NCI-H146 (cell line): ENCODE measurements at regions not wholly inside any gene's neighbourhood (a gene's known extent, or its start where the extent isn't known, plus 50 kb on each side); places are given as distances from the start of the nearest gene placed in this dataset.
"Not testable (repeated sequence)": the region's sequence is repeated elsewhere in the genome, so short reads cannot be mapped to it uniquely, and the experiment has no call there.

Source experiments
- DNase-seq: peaks from one replicate; lab custom pipeline; 2025; lab: John Stamatoyannopoulos, UW

DNA sequence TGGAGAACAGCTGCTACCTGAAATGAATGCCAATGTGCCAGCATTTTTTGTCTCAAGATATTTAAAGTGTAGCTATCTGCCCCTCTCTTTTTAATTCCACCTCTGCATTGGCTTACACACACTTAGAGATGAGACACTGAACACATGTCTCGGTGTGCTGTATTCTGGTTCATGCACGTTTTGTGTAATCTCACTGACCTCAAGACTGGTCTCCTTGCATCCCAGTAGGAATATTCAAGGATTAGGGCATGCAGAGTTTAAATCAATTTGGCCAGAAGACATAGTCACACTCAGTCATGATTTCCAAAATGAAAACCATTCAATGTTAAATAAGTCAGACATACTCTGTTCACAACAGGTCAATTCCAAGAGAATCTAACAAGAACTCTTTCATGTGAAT, 561.8 kb upstream of the TUSC1 start:
- DNase-seq, result no peak

DNA sequence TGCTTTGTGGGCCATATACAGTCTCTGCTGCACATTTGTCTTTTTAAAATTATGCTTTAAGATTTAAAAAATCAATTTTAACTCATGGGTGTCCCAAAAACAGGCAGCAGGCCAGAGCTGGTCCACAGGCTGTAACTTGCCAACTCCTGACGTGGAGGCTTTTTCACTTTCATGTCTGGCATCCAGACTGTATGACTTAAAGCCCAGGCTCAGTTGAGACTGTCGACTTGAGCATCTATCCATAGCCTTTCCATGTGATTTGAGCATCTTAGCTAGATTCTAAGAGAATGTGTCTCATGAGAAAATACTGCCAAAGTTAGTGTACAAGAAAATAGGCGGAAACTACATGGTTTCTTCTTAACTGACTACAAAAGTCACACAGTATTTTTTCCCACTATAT, 559.0 kb upstream of the TUSC1 start:
- no peak for DNase-seq

DNA sequence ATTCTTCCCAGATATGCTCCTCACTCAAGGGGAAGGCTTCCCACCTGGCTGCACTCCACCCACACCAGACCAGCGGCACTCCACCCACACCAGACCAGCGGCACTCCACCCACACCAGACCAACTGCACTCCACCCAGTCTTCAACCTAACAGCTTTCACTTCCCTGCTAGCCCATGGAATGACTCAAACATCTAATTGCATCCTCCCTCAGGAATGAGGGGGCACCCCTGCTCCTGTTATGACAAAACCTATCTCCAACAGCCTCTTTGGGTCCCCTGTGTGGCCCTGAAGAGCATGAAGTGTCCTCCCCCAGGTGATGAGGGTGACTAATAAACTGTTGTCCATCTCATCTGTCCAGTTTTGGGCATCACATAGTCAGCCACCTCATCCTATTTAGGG, 556.6 kb upstream of the TUSC1 start:
- DNase-seq, result no peak

DNA sequence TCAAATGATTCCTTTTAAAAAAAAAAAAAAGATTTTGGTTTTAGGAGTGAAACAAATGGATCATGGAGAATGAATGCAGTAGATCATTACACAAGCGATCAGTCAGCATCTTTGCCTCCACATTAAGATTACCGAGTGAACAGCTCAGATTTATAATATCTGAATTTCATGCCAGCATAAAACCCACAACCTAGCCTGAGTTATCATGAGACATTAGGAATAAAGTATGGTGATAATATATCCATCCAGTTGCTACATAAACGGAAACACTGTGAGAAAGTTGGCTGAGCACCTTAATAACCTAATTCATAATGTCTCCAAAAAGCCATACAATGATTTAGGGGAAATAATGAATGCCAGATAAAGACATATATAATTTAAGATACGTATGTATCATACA, 553.1 kb upstream of the TUSC1 start:
- DNase-seq, result no peak

DNA sequence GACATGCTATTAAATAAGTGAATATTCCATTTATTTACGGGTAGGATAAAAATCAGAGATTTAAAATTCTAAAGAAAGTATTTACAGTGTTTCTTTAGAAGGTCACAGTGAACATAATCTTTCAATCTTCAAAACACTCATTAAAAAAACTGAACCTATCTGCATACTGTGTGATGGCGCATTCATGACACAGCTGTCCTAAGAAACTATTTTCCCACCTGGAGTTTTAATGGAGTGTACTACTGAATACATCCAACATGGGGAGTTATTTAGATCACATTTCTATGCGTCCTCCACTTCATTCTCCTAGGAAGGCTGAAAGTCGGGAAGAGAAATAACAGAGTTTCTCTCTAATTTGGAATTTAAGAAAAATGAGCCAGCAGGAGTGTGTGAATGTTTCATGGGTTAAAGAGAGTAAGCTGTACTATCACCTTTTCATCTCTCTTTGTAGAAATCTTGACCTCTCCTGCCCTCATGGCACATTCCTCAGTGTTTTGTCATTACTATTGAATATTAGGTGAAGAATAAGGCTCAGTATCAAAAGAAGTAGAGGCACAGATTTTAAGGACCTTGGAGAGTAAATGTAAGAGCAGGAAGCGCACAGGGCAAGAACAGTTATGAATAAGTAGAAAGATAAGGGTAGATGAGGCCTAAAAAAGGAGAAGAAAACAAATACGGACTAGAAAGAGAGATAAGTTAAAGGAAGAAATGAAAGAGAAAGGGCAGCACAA, 551.2 kb upstream of the TUSC1 start:
- DNase-seq, result no peak

DNA sequence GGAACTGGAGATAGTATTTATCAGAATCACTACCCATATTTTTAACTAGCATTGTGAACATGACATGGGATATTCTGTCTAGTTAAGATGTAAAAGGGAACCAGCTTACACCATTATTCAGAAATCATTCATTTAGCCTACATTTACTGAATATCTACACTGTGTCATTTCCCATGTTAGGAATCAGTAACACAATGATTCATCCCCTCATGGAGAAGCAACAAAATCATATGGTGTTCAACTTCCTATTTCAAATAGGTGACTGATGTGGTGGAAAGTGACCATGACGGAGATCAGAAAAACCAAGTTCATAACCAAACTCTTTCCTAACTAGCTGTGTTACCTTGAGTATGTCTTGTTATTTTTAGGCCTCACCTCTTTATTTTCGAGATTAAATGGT, 550.0 kb upstream of the TUSC1 start:
- DNase-seq, result no peak

DNA sequence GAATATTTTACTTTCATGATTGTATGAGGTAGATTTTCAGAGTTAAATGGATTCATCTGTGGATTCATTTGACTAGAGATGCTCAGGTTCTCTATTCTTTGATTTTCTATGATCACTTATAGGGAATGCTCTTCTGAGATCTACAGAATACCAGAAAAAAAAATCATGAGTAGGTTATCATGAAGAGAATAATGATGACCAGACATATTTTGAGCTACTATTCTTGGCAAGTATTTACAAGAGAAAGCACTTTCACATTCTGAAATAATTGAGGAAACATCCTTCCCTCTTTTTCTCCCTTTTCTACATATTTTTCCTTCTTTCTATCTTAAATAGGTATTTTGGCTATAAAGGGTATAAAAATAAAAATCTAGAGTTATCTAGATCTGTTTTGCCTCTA, 543.0 kb upstream of the TUSC1 start:
- DNase-seq, result no peak

DNA sequence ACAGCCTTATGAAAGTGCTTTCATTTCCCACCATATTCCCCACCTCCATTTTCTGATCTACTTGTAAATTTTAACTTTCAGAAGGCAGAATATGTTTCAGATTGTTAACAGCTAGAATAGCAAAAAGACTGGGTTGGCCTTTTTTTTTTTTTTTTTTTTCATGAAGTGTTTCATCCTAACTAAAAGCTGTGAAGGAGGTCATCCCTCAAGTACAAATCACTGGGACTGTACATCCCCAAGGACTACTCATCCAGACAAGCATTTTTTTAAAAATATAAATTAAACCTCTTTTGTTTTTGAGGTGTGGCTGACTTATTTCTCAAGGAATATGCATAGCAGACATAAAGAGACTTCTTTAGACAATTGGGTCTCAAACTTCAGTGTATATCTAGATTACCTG, 542.1 kb upstream of the TUSC1 start:
- DNase-seq, result no peak

DNA sequence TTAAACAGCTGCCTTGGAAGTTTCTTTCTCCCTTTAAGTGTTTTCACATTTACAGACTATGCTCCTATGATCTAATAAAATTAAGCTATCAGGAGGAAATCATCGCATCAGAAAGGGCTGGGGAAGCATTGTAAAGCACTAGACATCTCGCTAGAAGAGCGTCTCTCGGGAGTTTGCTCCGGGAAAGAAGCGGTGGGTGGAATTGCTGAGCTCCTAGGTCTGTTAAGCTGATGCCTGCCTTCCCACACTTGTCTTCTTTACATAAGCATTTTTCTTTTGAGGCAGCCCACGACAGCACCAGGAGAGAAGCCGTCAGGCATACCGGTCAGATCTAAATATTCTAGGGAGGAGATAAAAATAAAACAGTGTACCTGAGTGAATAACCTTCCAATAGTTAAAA, 541.7 kb upstream of the TUSC1 start:
- no peak for DNase-seq

DNA sequence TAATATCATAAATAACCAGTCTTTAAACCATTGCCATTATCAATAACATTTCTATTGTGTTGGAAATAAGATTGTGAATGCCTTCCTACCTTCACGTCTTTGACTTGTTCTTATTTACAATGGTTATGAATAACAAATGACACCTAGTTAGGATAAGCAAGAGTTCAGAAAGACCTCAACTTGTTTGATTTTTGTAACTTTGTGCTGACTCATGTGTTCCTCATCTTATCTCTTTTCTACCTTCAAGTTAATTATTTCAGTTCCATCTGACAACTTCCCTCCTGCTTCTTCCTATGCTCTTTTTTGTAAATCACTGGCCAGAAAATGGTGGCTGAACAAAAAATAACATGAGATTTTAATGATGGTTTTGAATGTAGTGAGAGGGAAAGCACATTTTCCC, 538.5 kb upstream of the TUSC1 start:
- no peak for DNase-seq

DNA sequence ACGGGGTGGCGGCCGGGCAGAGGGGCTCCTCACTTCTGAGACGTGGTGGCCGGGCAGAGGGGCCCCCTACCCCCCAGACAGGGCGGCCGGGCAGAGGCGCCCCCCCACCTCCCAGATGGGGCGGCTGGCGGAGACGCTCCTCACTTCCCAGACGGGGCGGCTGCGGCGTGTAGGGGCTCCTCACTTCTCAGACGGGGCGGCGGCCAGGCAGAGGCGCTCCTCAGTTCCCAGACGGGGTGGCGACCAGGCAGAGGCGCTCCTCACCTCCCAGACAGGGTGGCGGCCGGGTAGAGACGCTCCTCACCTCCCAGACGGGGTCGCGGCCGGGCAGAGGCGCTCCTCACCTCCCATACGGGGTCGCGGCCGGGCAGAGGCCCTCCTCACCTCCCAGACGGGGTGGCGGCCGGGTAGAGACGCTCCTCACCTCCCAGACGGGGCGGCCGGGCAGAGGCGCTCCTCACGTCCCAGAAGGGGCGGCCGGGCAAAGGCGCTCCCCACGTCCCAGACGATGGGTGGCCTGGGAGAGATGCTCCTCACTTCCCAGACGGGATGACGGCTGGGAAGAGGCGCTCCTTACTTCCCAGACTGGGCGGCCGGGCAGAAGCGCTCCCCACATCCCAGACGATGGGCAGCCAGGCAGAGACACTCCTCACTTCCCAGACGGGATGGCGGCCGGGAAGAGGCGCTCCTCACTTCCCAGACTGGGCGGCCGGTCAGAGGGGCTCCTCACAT, 536.6 kb upstream of the TUSC1 start:
- not testable (repeated sequence) for DNase-seq

DNA sequence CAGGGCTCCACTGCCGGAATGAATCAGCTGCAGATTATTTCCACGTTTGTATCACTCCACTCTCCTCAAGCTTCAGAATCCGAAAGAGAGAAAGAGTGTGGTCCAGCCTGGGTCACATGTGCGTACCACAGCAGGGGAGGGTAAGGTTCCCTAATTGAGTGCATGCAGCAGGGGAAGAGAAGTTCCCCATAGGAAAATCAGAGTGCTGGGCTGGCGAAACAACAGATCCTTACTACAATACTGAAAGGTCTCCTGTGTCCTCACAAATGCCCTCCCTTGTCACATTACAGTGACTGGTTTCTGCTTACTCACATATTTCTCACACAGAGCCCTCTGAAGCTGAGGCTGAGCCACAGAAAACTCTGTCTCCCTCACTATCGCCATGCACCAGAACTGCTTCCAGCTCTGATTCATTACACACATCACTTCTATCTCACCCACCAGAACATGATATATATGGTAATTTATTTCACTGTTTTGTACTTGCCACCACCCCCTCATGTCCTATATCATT, 532.2 kb upstream of the TUSC1 start:
- no peak for DNase-seq

DNA sequence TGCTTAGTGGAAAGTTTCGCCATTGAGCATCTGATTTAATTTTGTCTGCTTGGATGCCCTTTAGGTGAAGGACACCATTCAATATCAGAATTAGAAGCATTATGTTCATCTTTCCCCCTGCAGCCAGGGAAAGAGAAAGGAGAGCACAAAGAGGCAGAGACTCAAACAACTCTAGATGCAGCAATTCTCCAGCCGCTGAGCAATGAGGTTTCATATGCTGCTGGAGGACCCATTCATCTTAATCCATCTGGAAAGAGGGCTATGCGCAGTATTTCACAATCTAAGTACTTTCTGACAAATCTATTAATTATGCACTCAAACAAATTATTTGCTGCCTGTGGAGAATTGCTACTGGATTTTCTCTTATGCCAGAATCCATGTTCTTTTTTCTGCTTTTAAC, 527.0 kb upstream of the TUSC1 start:
- DNase-seq, result no peak

DNA sequence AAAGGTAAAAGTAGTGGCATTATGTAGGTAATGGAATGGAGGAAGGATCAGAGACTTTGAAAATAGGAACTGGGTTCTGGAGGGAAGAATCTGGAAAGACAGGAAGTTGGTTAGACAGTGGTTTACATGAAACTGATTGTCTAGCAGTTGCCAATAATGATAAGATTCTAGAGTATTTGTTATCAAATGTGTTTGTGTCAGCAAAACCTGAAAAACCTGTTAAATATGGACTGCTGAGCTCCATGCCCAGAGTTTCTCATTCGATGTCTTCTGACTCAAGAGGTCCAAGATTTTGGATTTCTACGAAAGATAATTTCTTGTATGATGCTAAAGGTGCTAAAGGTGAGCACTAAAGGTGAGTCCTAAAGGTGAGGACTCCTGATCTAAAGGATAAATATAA, 515.0 kb upstream of the TUSC1 start:
- DNase-seq, result no peak

DNA sequence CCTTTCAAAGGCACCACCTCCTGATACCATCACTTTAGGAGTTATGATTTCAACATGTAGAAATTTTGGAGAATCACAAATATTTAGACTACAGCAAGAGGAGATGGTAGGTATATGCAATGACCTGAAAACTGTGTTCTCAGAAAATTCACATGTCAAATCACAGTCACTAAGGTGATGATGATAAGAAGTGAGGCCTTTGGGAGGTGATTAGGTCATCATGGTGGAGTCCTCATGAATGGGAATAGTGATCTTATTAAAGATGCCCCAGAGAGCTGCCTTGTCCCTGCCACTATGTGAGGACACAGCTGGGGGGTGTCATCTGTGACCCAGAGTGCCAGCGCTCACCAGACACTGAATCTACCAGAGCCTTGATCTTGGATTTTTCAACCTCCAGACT, 513.5 kb upstream of the TUSC1 start:
- no peak for DNase-seq

DNA sequence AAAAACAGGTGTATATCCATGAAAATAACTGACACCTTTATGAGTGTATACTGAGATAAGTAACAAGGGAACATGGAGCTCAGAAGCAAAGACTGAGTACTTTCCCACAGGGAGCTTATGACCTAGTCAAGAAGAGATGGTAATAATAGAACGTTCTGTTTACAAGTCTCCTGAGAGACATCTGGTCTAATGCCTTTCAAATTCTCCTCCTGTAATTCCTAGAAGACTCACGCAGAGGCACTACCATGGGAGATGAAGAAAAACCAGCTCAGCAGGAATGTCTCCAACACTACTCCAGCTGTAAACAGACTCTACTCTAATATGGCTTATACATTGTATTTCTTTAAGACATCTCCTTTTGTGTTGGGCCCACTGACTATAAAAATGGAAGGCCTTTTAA, 503.6 kb upstream of the TUSC1 start:
- no peak for DNase-seq

DNA sequence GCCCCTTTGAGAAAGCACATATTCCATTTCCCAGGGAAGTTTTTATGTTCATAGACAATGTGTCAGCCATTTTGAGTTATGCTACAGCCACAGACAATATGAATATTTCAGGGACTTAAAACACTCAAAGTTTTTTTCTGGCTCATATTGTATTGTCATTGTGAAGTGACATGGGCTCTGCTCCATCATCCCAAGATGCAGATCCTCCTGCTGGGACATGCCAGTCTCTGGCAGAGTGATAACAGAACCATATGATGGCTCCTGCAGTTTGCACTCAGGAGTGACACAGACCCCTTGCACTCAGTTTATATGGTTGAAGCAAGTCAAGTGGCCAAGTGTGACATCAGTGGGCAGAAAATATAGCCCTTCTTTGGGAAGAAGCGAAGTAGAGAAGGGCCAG, 498.4 kb upstream of the TUSC1 start:
- no peak for DNase-seq

DNA sequence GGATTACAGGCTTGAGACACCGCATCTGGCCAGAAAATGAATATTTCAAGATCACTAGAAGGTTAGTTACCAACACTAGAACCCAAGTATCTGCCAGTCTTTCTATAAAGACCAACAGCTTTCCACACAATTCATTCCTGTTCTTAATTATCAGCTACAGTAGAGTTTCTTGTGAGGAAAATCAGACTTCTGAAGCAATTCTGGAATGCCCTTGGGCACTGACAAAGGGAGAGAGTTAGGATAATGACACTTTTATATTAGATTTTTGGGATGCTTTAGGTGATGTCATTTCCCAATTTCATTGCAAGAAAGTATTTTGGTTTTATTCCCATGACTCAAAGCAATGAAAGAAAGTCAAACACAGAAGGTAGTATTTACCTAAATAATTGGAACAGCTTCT, 497.0 kb upstream of the TUSC1 start:
- no peak for DNase-seq

DNA sequence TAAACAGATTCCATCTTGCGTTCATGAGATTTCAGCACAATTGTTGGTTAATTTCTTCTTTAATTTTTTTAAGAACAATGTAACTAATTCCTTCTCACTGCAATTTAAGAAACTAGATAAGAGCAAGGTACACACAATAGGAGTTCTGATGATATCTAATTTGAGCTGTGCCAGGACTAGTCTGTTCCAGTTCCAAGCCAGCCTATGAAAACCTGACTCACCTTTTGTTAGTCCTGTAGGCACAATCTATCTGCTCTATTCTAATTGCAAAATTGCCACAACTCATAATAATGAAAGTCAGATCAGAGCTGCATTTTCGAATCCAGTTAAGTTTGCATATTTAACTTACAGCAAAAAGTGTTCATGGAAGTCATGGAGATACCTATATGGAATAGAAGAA, 494.1 kb upstream of the TUSC1 start:
- no peak for DNase-seq

DNA sequence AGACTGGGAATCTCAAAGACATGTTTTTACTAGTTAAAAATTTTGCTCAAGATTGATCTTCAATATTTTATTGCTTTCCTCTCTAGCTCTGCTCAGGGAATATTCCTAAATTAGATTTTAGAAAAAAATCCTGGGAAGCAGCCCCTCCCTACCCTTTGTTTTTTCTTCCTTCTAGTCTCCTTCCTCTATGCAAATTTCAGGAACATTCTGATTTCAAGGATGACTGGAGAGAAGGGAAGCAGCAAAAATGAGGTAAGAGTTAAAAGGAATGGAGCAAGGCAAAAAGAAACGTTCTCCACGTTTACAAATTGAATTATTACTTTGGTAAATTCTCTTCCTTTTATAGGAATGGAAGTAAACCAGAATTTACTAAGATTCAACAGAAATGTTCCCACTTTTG, 493.4 kb upstream of the TUSC1 start:
- no peak for DNase-seq

DNA sequence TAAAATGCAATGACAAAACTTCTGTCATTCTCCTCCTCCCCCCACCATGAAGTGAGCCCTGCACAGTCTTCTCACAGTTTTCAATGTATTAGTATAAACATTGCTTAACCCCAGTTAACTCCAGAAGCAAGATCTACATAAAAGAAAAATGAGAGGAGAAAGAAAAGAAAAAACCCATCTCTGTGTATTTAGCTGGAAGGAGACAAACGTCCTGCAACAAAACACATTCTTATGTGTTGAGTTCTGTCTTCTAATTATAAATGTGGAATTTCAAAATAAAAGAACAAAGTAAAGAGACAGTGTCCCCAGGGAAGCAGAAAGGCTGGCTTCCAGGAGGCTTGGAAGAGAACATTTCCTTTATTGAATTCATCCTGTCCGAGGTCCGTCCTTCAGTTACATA, 491.9 kb upstream of the TUSC1 start:
- no peak for DNase-seq

DNA sequence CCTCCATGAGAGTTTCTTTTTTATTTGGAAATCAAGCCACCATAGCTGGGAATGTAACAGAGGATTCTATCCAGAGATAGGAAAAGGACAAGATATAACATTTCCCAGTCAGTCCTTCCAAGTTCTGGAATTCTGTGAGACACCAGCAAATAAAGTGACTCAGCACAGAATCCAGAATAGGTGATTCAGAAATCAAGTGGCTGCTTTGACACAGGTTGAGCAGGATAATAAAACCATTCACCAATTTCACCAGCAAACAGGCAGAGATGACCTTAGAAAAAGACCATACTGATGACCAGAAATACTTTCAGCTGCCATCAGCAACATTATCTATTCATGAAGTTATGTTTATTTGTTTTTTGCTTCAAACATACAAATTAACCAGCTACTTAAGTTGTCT, 491.5 kb upstream of the TUSC1 start:
- no peak for DNase-seq

DNA sequence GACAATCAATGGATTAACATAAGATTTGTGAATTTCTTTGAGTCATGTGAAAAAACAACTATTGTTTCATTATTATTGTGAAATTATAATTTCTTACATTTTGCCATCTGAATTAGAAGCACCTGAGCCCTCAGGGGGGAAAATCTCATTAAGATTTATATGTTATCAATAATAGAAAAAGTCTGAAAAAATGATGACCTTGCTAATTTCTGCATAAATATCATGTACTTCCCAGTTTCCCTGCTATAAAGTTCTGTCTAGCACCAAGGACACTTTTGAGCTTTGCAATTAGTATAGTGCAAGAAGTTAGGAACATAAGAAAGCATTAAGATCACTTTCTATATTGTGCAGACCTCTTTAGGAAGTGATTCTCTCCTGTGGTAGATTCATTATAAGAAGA, 488.3 kb upstream of the TUSC1 start:
- DNase-seq, result no peak

DNA sequence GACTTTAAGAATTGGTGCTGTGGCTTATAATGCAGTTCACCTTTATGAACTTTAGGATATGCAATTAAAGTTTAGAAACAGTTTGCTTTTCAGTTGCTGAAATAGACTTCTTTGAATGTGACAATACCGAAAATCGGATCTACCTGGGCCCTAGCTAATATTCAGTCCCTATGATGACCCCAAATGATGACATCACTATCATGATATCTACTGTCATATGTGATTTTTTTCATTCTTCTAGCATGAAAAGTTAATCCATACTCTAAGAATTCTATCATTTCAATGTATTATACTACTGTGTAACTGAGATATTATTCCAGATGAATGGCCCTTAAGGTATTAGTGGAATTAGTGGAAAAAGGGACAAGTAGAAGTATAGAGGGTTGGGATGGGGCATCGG, 487.2 kb upstream of the TUSC1 start:
- no peak for DNase-seq
